Tibial nerve (tissue), 4 donors: ENCODE measurements at regions not wholly inside any gene's neighbourhood (a gene's known extent, or its start where the extent isn't known, plus 50 kb on each side); places are given as distances from the start of the nearest gene placed in this dataset.

Experiments used
- DNase-seq, 2 donors: peaks; one replicate each; pipeline ENCODE4 v3.0.0-alpha.2; 2019; ENCODE audit warnings: low spot score in 2 of 2
- H3K27ac ChIP-seq, 4 donors: fragments of 200-600 bp; sonication (generic) in 3 of 4; one replicate each; pipeline ENCODE4 v1.5.1; 2017 to 2019; ENCODE audit warnings: mild to moderate bottlenecking in 1 of 4
- H3K27me3 ChIP-seq, 2 donors: fragments of 200-600 bp; sonication (generic) in 1 of 2; one replicate each; pipeline versions ENCODE4 v1.5.1 to v1.6.0; 2017 to 2019
- H3K36me3 ChIP-seq, 3 donors: fragments of 200-600 bp; sonication (generic); one replicate each; pipeline ENCODE4 v1.5.1; 2018 to 2019
- H3K4me1 ChIP-seq, 4 donors: fragments of 200-600 bp; sonication (generic) in 3 of 4; one replicate each; pipeline ENCODE4 v1.5.1; 2017 to 2019
- H3K4me3 ChIP-seq, 4 donors: fragments of 200-600 bp; sonication (generic) in 3 of 4; one replicate each; pipeline ENCODE4 v1.5.1; 2017 to 2019; ENCODE audit warnings: mild to moderate bottlenecking in 1 of 4, moderate library complexity in 1 of 4
- H3K9me3 ChIP-seq, 4 donors: fragments of 200-600 bp; sonication (generic) in 3 of 4; one replicate each; pipeline ENCODE4 v1.5.1; 2017 to 2019
- EP300 ChIP-seq, 2 donors: sonication (generic); formaldehyde crosslinking; IDR thresholded peaks; one replicate each; pipeline ENCODE4 v1.6.1; 2017; ENCODE audit warnings: antibody characterized with exemption in 2 of 2, mild to moderate bottlenecking in 1 of 2
- POLR2A ChIP-seq, 2 donors: fragments of 450-650 bp; IDR thresholded peaks; one replicate each; pipeline ENCODE4 v1.6.1; 2017; ENCODE audit warnings: antibody characterized with exemption in 2 of 2, mild to moderate bottlenecking in 2 of 2, moderate library complexity in 2 of 2
- WGBS, 2 donors: methylation state at CpG; one replicate each; pipeline ENCODE4 v1.1.5; 2018; 5-methylcytosine and 5-hydroxymethylcytosine counted together
- TF ChIP-seq, protein P1 (sequence below), 5 experiments: fragments of 200-600 bp in 3 of 5; fragments of 450-650 bp in 2 of 5; sonication (generic) in 3 of 5; IDR thresholded peaks; one replicate each; pipeline ENCODE4 v1.5.1; 2016 to 2019; ENCODE audit warnings: antibody characterized with exemption in 5 of 5, mild to moderate bottlenecking in 3 of 5, moderate library complexity in 2 of 5

DNA sequence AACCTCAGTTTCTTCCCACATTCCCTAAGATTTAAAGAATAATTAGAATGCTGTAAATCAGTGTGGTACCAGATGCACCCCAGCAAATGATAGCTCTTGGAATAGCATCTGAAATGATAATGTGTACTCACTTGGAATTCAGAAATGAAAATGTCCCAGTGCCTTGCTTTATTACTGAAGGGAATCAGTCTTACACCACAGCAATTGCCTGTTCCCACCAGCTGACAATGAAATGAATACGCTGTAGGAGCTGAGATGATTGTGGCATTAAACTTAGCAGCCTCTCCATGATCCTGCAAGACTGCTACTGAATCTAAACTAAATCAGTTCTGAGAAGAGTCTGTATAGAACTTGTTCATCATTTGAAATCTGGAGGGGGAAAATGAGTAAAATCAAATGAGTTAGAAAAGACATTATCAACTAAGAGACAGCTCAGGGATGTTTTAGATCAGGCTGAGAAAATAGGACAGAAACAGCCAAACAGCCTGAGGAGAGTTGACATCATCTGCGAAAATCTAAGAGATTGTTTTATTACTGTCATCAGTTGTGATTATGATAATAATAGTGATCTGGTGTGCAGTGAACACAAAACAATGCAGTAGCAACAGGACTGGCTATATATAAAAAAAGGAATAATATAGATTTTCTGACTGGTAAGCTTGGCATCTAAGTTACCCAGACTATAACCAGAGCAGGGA lies 108.6 kb upstream of the SLC13A1 start:
- H3K9me3 ChIP-seq, result no peaks in the 10 kb centered on the region
- H3K27ac ChIP-seq, result no peak overlapping the region
- no peaks in the 10 kb centered on the region for H3K27me3 ChIP-seq
- no peak overlapping the region for H3K4me3 ChIP-seq
- TF ChIP-seq POLR2A (IDR thresholded peaks at IDR 0.05) (no peak), EP300 (IDR thresholded peaks at IDR 0.05) (no peak)
- no peak for DNase-seq
- WGBS, 2 donors, result 79 to 82% methylated on average over 2 of the region's 2 CpGs
- no peaks in the 10 kb centered on the region for H3K4me1 ChIP-seq
- no peaks in the 10 kb centered on the region for H3K36me3 ChIP-seq

- TF ChIP-seq, protein P1, sequence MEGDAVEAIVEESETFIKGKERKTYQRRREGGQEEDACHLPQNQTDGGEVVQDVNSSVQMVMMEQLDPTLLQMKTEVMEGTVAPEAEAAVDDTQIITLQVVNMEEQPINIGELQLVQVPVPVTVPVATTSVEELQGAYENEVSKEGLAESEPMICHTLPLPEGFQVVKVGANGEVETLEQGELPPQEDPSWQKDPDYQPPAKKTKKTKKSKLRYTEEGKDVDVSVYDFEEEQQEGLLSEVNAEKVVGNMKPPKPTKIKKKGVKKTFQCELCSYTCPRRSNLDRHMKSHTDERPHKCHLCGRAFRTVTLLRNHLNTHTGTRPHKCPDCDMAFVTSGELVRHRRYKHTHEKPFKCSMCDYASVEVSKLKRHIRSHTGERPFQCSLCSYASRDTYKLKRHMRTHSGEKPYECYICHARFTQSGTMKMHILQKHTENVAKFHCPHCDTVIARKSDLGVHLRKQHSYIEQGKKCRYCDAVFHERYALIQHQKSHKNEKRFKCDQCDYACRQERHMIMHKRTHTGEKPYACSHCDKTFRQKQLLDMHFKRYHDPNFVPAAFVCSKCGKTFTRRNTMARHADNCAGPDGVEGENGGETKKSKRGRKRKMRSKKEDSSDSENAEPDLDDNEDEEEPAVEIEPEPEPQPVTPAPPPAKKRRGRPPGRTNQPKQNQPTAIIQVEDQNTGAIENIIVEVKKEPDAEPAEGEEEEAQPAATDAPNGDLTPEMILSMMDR (IDR thresholded peaks at IDR 0.05), result no peak
- no peak for TF ChIP-seq EP300 (IDR thresholded peaks at IDR 0.05)
- TF ChIP-seq POLR2A (IDR thresholded peaks at IDR 0.05), result no peak
- H3K36me3 ChIP-seq, result no peaks in the 10 kb centered on the region
- H3K4me1 ChIP-seq, result no peaks in the 10 kb centered on the region
- WGBS, 2 donors, result 64 to 74% methylated on average over 2 of the region's 2 CpGs
- no peaks in the 10 kb centered on the region for H3K27me3 ChIP-seq
- H3K27ac ChIP-seq, result no peak overlapping the region
- no peak for DNase-seq
- H3K4me3 ChIP-seq, result no peak overlapping the region
- H3K9me3 ChIP-seq, result no peaks in the 10 kb centered on the region
Observed at GRCh38 chr7:123305840-123306375, 106.1 kb upstream of the SLC13A1 start.

- peaks cover 0 to 5% (median 2%) of the 10 kb centered on the region in 4 donors for H3K9me3 ChIP-seq
- WGBS, 2 donors, result 70 to 81% methylated on average over 1 of the region's 1 CpG
- H3K4me3 ChIP-seq, result no peak overlapping the region
- H3K27ac ChIP-seq, result no peak overlapping the region
- H3K4me1 ChIP-seq, result no peaks in the 10 kb centered on the region
- no peaks in the 10 kb centered on the region for H3K36me3 ChIP-seq
- no peak for TF ChIP-seq EP300 (IDR thresholded peaks at IDR 0.05)
- TF ChIP-seq POLR2A (IDR thresholded peaks at IDR 0.05), result no peak
- TF ChIP-seq, protein P1 (IDR thresholded peaks at IDR 0.05), result no peak
- no peak for DNase-seq
- H3K27me3 ChIP-seq, result no peaks in the 10 kb centered on the region
Observed at GRCh38 chr7:123303926-123304325, 104.2 kb upstream of the SLC13A1 start.

DNA sequence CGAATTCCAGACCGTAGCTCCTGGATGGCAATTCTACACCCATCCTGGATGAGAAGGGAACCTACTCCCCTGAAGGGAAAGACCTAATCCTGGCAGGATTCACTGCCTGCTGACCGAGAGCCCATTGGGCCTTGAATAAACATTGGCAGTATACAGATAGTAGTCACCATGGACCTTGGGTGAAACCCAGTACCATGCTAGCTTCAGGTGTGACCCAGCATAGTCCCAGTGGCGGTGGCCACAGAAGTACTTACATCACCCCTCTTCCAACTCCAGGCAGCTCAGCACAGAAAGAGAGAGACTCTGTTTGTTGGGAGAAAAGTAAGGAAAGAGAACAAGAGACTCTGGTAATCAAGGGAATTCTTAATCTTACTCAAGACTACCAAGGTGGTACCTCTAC lies 97.2 kb upstream of the SLC13A1 start:
- TF ChIP-seq POLR2A (IDR thresholded peaks at IDR 0.05) (no peak), EP300 (IDR thresholded peaks at IDR 0.05) (no peak)
- TF ChIP-seq, protein P1 (IDR thresholded peaks at IDR 0.05), result no peak
- Histone ChIP-seq H3K4me1 (no peaks in the 10 kb centered on the region), H3K36me3 (no peaks in the 10 kb centered on the region), H3K27ac (no peak overlapping the region), H3K4me3 (no peak overlapping the region), H3K9me3 (peaks cover 0 to 5% (median 2%) of the 10 kb centered on the region in 4 donors), H3K27me3 (no peaks in the 10 kb centered on the region)
- no peak for DNase-seq
- WGBS, 2 donors, result 92 to 96% methylated on average over 4 of the region's 4 CpGs

GRCh38 chr7:123293710-123294109 lies 93.9 kb upstream of the SLC13A1 start:
- TF ChIP-seq POLR2A (IDR thresholded peaks at IDR 0.05) (no peak), EP300 (IDR thresholded peaks at IDR 0.05) (no peak)
- TF ChIP-seq, protein P1 (IDR thresholded peaks at IDR 0.05), result no peak
- Histone ChIP-seq H3K27me3 (no peaks in the 10 kb centered on the region), H3K4me1 (no peaks in the 10 kb centered on the region), H3K27ac (no peak overlapping the region), H3K9me3 (no peaks in the 10 kb centered on the region), H3K36me3 (no peaks in the 10 kb centered on the region), H3K4me3 (no peak overlapping the region)
- no peak for DNase-seq
- 75 to 79% methylated on average over 2 of the region's 2 CpGs for WGBS, 2 donors
